Neural crest cell (in vitro differentiated cells): ENCODE measurements at regions not wholly inside any gene's neighbourhood (a gene's known extent, or its start where the extent isn't known, plus 50 kb on each side); places are given as distances from the start of the nearest gene placed in this dataset.

Source experiments
- DNase-seq: peaks from one replicate; pipeline ENCODE4 v3.0.0; 2021; ENCODE audit warnings: low read depth, mixed read lengths, low spot score
- H3K27ac Mint-ChIP-seq: one replicate; pipeline ENCODE4 v1.8.0; 2021; ENCODE audit warnings: mild to moderate bottlenecking, mixed read lengths; ENCODE audit not compliant: unreplicated experiment
- H3K27me3 Mint-ChIP-seq: 2 replicates; pipeline ENCODE4 v1.8.0; 2021; ENCODE audit warnings: low read depth, mild to moderate bottlenecking, mixed read lengths
- H3K36me3 Mint-ChIP-seq: 2 replicates; pipeline ENCODE4 v1.8.0; 2021; ENCODE audit warnings: low read depth, mild to moderate bottlenecking, mixed read lengths
- H3K4me1 Mint-ChIP-seq: 2 replicates; pipeline ENCODE4 v1.8.0; 2021; ENCODE audit warnings: mixed read lengths
- H3K4me3 Mint-ChIP-seq: one replicate; pipeline ENCODE4 v1.8.0; 2021; ENCODE audit warnings: mild to moderate bottlenecking, mixed read lengths
- H3K9me3 Mint-ChIP-seq: 2 replicates; pipeline ENCODE4 v1.8.0; 2021; ENCODE audit warnings: mixed read lengths
- CTCF ChIP-seq: fragments of 200-600 bp; sonication (generic); conservative IDR thresholded peaks from 2 replicates; pipeline ENCODE4 v1.5.0; 2021; ENCODE audit warnings: antibody characterized with exemption, mild to moderate bottlenecking

- no peak overlapping the region for H3K27ac Mint-ChIP-seq
- peaks cover 8% of the 10 kb centered on the region for H3K9me3 Mint-ChIP-seq
- no peaks in the 10 kb centered on the region for H3K4me1 Mint-ChIP-seq
- H3K36me3 Mint-ChIP-seq, result peaks cover 2% of the 10 kb centered on the region
- TF ChIP-seq CTCF, result no peak
- H3K4me3 Mint-ChIP-seq, result no peak overlapping the region
- no peak for DNase-seq
- H3K27me3 Mint-ChIP-seq, result peaks cover 2% of the 10 kb centered on the region
Measured at GRCh38 chr9:1129382-1129781, 79.2 kb downstream of the DMRT2 start.

GRCh38 chr9:1140057-1140456 is 89.9 kb downstream of the DMRT2 start:
- Mint-ChIP-seq H3K9me3 (peaks cover 24% of the 10 kb centered on the region), H3K27ac (no peak overlapping the region), H3K36me3 (peaks cover 12% of the 10 kb centered on the region), H3K4me1 (no peaks in the 10 kb centered on the region), H3K27me3 (no peaks in the 10 kb centered on the region), H3K4me3 (no peak overlapping the region)
- no peak for TF ChIP-seq CTCF
- DNase-seq, result no peak

GRCh38 chr9:1151691-1152090 is 101.5 kb downstream of the DMRT2 start:
- no peak for DNase-seq
- no peak overlapping the region for H3K4me3 Mint-ChIP-seq
- H3K4me1 Mint-ChIP-seq, result no peaks in the 10 kb centered on the region
- TF ChIP-seq CTCF, result no peak
- H3K36me3 Mint-ChIP-seq, result peaks cover 1% of the 10 kb centered on the region
- peaks cover 5% of the 10 kb centered on the region for H3K9me3 Mint-ChIP-seq
- H3K27me3 Mint-ChIP-seq, result no peaks in the 10 kb centered on the region
- H3K27ac Mint-ChIP-seq, result no peak overlapping the region

- Mint-ChIP-seq H3K9me3 (peaks cover 6% of the 10 kb centered on the region), H3K4me1 (no peaks in the 10 kb centered on the region), H3K36me3 (no peaks in the 10 kb centered on the region), H3K27me3 (no peaks in the 10 kb centered on the region), H3K27ac (no peak overlapping the region), H3K4me3 (no peak overlapping the region)
- TF ChIP-seq CTCF, result no peak
- DNase-seq, result no peak
Measured at GRCh38 chr9:1152171-1152570, 102.0 kb downstream of the DMRT2 start.

- DNase-seq, result no peak
- no peak for TF ChIP-seq CTCF
- H3K36me3 Mint-ChIP-seq, result no peaks in the 10 kb centered on the region
- no peaks in the 10 kb centered on the region for H3K27me3 Mint-ChIP-seq
- H3K4me1 Mint-ChIP-seq, result no peaks in the 10 kb centered on the region
- H3K27ac Mint-ChIP-seq, result no peak overlapping the region
- H3K4me3 Mint-ChIP-seq, result no peak overlapping the region
- peaks cover 4% of the 10 kb centered on the region for H3K9me3 Mint-ChIP-seq
Measured at GRCh38 chr9:1154739-1155138, 104.6 kb downstream of the DMRT2 start.

- H3K27ac Mint-ChIP-seq, result no peak overlapping the region
- no peaks in the 10 kb centered on the region for H3K36me3 Mint-ChIP-seq
- H3K9me3 Mint-ChIP-seq, result peaks cover 4% of the 10 kb centered on the region
- TF ChIP-seq CTCF, result no peak
- H3K4me3 Mint-ChIP-seq, result no peak overlapping the region
- no peaks in the 10 kb centered on the region for H3K4me1 Mint-ChIP-seq
- no peak for DNase-seq
- no peaks in the 10 kb centered on the region for H3K27me3 Mint-ChIP-seq
Measured at GRCh38 chr9:1155602-1156001, 105.4 kb downstream of the DMRT2 start.
